ENCODE measurements at regions not wholly inside any gene's neighbourhood (a gene's known extent, or its start where the extent isn't known, plus 50 kb on each side); places are given as distances from the start of the nearest gene placed in this dataset.

DNA sequence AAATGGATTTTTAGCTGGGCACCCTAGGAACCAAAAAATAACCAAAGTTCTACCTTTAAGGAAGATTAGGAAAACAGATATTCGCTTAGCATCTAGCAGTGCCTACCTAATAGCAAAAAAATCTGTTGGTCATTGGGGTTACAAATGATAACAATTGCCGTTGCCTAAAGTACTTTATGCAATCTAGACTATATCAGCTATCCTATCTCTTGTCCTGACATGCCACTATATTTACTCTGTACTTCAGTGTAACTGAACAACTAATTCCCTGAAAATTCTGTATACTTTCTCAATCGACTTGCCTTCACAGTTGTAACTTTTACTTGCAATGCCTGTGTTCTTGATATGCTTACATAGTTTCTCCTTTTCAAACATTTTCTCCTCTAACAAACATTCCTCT is 282.9 kb upstream of the PCDH7 start:
- TF ChIP-seq, protein P1, sequence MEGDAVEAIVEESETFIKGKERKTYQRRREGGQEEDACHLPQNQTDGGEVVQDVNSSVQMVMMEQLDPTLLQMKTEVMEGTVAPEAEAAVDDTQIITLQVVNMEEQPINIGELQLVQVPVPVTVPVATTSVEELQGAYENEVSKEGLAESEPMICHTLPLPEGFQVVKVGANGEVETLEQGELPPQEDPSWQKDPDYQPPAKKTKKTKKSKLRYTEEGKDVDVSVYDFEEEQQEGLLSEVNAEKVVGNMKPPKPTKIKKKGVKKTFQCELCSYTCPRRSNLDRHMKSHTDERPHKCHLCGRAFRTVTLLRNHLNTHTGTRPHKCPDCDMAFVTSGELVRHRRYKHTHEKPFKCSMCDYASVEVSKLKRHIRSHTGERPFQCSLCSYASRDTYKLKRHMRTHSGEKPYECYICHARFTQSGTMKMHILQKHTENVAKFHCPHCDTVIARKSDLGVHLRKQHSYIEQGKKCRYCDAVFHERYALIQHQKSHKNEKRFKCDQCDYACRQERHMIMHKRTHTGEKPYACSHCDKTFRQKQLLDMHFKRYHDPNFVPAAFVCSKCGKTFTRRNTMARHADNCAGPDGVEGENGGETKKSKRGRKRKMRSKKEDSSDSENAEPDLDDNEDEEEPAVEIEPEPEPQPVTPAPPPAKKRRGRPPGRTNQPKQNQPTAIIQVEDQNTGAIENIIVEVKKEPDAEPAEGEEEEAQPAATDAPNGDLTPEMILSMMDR (IDR thresholded peaks at IDR 0.05; ENCODE audit: poor library complexity): no peak
- no peak for TF ChIP-seq EZH2phosphoT487 (IDR thresholded peaks at IDR 0.05; ENCODE audit: low read depth, severe bottlenecking, unreplicated experiment)

Measured in hepatocyte (in vitro differentiated cells).